HUDEP-2 (cell line): ENCODE measurements at regions not wholly inside any gene's neighbourhood (a gene's known extent, or its start where the extent isn't known, plus 50 kb on each side); places are given as distances from the start of the nearest gene placed in this dataset.

ENCODE experiments used
- DNase-seq, 76 experiments: peaks; one replicate each; lab custom pipeline; 2025; ENCODE audit not compliant: unreplicated experiment in 76 of 76; lab: John Stamatoyannopoulos, UW

GRCh38 chr12:48409938-48410337 lies 59.2 kb upstream of the ZNF641 start:
- peak in 36 of 76 experiments; percentile 1 to 66 (median 17) for DNase-seq

GRCh38 chr12:48413388-48413787 lies 59.0 kb upstream of the ANP32D start:
- DNase-seq = no peak

- no peak for DNase-seq
Measured at GRCh38 chr12:48414021-48414420, 58.3 kb upstream of the ANP32D start.

GRCh38 chr12:48419116-48419935 lies 53.0 kb upstream of the ANP32D start:
- DNase-seq = no peak

GRCh38 chr12:48420039-48420775 lies 52.2 kb upstream of the ANP32D start:
- DNase-seq = no peak

- no peak for DNase-seq
Measured at GRCh38 chr12:48422060-48422459, 50.3 kb upstream of the ANP32D start.
